GM12891 (cell line): ENCODE measurements at regions not wholly inside any gene's neighbourhood (a gene's known extent, or its start where the extent isn't known, plus 50 kb on each side); places are given as distances from the start of the nearest gene placed in this dataset.

ENCODE experiments used
- PAX5 ChIP-seq: IDR thresholded peaks from 2 replicates; pipeline ENCODE4 v1.6.1; 2011; ENCODE audit warnings: low read length, moderate library complexity, mild to moderate bottlenecking; ENCODE audit not compliant: insufficient read depth, severe bottlenecking
- POLR2A ChIP-seq: IDR thresholded peaks from 2 replicates; pipeline ENCODE4 v1.6.1; 2011; ENCODE audit warnings: low read depth, low read length, control low read depth
- POLR2AphosphoS5 ChIP-seq: IDR thresholded peaks from 2 replicates; pipeline ENCODE4 v1.6.1; 2011; ENCODE audit warnings: low read depth, low read length, control low read depth
- TAF1 ChIP-seq: IDR thresholded peaks from 2 replicates; pipeline ENCODE4 v1.6.1; 2011; ENCODE audit warnings: low read depth, low read length, control low read depth

DNA sequence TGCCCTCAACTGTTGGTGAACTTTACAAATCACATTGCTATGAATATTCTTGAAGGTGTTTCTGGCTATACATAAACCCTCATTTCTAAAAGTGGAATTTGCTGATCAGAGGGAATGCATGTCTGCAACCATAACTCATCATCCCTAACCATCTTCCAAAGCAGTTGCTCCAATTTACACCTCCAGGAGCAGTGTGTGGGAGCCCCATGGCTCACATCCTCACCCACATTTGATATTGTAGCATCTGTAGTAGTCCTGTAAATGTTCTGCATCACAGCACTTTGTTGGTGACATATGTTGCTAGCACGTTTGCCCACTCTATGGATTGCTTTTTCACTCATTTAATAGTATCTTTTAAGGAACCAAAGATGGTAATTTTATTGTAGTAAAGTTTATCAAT lies 183.8 kb upstream of the SMLR1 start:
- TF ChIP-seq POLR2A (no peak), TAF1 (no peak), POLR2AphosphoS5 (no peak), PAX5 (no peak)
